Choroid plexus epithelial cell (primary cell): ENCODE measurements at regions not wholly inside any gene's neighbourhood (a gene's known extent, or its start where the extent isn't known, plus 50 kb on each side); places are given as distances from the start of the nearest gene placed in this dataset.

Source experiments
- DNase-seq: peaks from one replicate; pipeline ENCODE4 v3.0.0-alpha.2; 2010; ENCODE audit warnings: low read depth
- H3K4me3 ChIP-seq: 2 replicates; pipeline ENCODE4 v1.5.1; 2011; ENCODE audit warnings: low read depth, mild to moderate bottlenecking, control low read depth, low read length, moderate library complexity
- CTCF ChIP-seq: conservative IDR thresholded peaks from 2 replicates; pipeline ENCODE4 v1.5.1; 2011; ENCODE audit warnings: low read depth, mild to moderate bottlenecking, control low read depth, inconsistent platforms, low read length, moderate library complexity

DNA sequence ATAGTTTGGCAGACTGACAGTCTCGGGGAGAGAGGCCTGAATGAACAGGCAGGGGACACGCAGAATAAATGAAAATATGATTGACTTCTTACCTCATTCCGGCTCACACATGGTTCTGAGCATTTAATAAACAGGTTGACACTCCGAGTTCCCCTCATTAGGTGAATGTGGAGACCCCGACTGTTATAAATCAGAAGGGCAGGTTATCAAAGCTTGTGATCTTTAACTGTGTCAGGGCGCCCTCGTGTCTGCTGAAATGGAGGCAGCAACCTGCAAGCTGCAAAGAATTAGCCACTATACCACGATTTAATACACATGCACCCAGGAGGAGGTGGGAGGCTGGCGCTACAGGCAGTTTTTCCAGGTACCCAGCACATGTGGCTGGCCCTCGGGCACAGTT, 627.5 kb downstream of the MED13L start:
- no peak for DNase-seq
- no peak for TF ChIP-seq CTCF
- H3K4me3 ChIP-seq, result no peak overlapping the region

GRCh38 chr12:115648463-115648862, 629.0 kb downstream of the MED13L start:
- no peak for TF ChIP-seq CTCF
- H3K4me3 ChIP-seq, result no peak overlapping the region
- no peak for DNase-seq

- no peak for DNase-seq
- no peak for TF ChIP-seq CTCF
- no peak overlapping the region for H3K4me3 ChIP-seq
These were observed 631.3 kb downstream of the MED13L start for GRCh38 chr12:115646210-115646609.

GRCh38 chr12:115640929-115641328, 636.6 kb downstream of the MED13L start:
- TF ChIP-seq CTCF, result no peak
- peak; percentile 18 for DNase-seq

GRCh38 chr12:115639648-115640012, 637.9 kb downstream of the MED13L start:
- no peak for TF ChIP-seq CTCF
- no peak overlapping the region for H3K4me3 ChIP-seq
- no peak for DNase-seq

More at GRCh38 chr12:115640929-115641328, 636.6 kb downstream of the MED13L start:
- no peak overlapping the region for H3K4me3 ChIP-seq

DNA sequence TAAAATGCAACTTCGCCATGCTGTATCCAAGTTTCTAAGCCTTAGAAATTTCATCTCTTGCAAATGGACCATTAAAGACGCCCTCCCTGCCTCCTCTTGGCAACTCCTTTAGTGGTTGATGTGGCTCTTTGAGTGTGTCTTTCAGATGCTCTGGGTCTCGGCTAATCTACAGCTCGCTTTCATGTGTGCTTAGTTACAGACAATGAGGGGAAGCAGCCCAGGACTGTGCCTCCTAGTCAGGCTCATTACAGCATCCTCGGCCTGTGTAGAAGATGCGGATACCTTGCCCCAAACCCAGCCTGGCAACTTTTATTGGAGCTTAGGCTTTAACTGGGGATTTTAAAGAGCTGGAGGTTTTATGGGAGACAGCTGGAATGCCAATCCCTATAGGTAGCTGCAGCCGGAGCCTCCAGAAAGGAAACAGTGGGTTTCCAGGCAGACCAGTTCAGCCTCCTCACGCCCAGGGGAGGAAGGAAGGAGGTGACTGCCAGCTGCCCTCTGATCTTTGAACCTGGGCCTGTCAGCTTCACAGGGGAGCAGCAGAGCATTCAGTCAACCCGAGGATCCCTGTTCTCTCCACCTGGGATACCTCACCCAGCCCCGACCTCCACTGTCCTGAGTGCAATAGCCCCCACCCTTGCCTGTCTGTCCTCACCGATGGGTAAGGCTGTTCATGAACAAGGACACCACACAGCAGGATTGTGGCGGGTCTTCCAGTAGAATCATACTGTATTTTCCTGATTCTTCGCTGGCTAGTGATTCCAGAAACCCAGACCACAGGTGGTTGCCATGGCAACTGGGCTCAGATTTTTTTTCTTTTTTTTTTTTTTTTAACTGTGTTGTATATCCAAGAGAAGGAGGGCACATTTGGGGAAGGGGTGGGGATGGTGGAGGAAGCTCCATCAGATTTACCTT, 638.5 kb downstream of the MED13L start:
- no peak overlapping the region for H3K4me3 ChIP-seq
- DNase-seq, result no peak
- TF ChIP-seq CTCF, result no peak

DNA sequence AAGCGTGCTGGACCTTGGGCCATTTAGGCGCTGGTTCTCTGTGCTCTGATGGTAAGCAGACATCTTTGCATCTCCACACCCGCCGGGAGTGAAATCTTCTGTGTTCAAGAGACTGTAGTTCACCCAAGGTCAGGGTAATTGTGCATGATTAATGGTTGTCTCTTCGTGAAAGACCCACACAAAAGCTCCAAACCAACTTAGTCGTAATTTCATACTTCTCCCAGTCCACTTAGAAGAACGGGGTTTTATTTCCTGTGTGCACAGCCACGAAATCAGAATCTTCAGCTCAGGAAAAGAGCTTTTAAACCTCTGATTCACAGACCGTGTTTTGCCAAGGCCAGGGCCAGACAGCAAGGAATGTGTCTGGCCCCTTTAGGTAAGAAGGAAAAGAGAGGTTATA, 640.9 kb downstream of the MED13L start:
- no peak for DNase-seq
- no peak for TF ChIP-seq CTCF
- no peak overlapping the region for H3K4me3 ChIP-seq
